ENCODE measurements at regions not wholly inside any gene's neighbourhood (a gene's known extent, or its start where the extent isn't known, plus 50 kb on each side); places are given as distances from the start of the nearest gene placed in this dataset.
A peak's percentile ranks its signal among the peaks of the same experiment; 100 is the strongest.

DNA sequence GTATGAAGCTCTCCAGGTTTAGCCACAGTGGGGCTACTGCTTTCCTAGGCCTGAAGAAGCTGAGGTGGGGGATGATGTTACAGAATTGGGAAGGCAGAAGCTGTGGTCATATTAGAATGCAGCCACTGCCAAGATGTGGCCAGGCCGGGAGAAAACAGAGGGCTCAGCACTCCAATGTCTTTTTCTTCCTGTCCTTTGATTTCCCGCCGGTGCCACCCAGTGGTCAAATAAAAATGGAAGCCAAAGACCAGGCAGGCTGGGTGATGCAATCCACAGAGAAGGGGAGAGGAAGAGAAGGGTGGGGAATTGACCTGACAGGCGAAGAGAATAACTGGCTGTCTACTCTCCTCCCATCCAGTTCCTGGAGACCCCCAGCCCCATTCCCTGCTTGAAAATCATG is 94.9 kb upstream of the SHISA3 start:
- TF ChIP-seq, protein P1, sequence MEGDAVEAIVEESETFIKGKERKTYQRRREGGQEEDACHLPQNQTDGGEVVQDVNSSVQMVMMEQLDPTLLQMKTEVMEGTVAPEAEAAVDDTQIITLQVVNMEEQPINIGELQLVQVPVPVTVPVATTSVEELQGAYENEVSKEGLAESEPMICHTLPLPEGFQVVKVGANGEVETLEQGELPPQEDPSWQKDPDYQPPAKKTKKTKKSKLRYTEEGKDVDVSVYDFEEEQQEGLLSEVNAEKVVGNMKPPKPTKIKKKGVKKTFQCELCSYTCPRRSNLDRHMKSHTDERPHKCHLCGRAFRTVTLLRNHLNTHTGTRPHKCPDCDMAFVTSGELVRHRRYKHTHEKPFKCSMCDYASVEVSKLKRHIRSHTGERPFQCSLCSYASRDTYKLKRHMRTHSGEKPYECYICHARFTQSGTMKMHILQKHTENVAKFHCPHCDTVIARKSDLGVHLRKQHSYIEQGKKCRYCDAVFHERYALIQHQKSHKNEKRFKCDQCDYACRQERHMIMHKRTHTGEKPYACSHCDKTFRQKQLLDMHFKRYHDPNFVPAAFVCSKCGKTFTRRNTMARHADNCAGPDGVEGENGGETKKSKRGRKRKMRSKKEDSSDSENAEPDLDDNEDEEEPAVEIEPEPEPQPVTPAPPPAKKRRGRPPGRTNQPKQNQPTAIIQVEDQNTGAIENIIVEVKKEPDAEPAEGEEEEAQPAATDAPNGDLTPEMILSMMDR (IDR thresholded peaks at IDR 0.05; ENCODE audit: extremely low read depth in 1 of 2, insufficient read depth in 1 of 2, low read depth in 1 of 2, low read length in 2 of 2), result peak in 1 of 2 donors; percentile 16
- TF ChIP-seq EZH2 (IDR thresholded peaks at IDR 0.05; ENCODE audit: borderline replicate concordance, low read depth, low read length, severe bottlenecking), result no peak
- TF ChIP-seq POLR2A (IDR thresholded peaks at IDR 0.05; ENCODE audit: low read depth, low read length), result no peak

Measured in endothelial cell of umbilical vein (primary cell).